Stimulated activated CD4-positive, alpha-beta T cell treated with anti-CD3 and anti-CD28 coated beads, TNF-alpha, amount 100 ng/mL, for 4 hours (primary cell): ENCODE measurements at regions not wholly inside any gene's neighbourhood (a gene's known extent, or its start where the extent isn't known, plus 50 kb on each side); places are given as distances from the start of the nearest gene placed in this dataset.
"Not testable (repeated sequence)": the region's sequence is repeated elsewhere in the genome, so short reads cannot be mapped to it uniquely, and the experiment has no call there.

Experiments used
- DNase-seq, 3 experiments: peaks; one replicate each; pipeline ENCODE4 v3.0.0-alpha.2; 2020; ENCODE audit warnings: low read depth in 3 of 3

DNA sequence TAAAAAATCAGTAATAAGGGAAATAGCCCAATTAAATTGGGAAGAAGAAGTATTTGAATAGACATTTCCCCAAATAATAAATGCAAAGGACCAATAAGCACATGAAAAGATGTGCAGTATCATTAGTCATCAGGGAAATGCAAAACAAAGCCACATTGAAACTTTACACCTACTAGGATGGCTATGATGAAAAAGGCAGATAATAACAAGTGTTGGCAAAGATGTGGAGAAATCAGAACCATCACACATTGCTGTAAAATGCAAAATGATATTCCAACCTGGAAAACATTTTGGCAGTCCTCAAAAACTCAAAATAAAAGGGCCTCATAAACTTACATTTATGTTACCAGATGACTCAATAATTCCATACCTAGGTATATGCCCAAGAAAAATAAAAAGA lies 131.1 kb upstream of the G2E3 start:
- DNase-seq = no peak

DNA sequence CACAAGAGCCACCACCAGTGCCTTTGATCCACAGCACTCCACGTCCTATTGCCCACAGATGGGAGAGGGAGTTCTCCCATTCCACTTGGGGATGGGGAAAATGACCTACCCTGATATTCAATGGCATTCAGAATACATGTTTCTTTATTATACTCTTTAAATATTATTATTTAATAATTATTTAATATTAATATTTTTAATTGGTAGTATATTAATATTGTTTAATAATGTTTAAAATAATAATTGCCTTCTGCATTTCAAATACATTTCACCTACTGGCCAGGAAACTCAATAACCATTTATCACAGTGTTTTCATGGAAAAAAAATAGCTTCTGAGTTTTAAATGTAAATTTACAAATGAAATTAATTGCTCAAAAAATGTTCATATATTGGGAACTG lies 127.4 kb upstream of the G2E3 start:
- DNase-seq = no peak

DNA sequence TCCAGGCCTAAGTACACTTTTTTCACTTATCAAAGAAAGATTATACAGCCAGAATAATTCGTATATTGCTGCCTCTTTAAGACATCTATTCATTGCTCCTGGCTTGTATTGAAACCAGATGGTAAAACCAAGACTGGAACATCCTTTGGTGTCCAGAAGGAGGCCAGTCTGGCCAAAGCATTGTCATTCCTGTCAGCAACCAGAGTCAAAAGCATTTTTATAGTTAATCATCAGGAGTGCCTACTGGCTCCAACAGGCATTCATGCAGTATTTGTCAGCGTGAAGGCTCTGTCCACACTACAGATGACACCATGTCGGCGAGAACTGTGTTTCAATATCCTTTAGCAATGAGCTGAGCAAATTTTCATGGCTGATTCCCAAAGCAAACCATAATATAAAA lies 118.0 kb upstream of the G2E3 start:
- no peak for DNase-seq

DNA sequence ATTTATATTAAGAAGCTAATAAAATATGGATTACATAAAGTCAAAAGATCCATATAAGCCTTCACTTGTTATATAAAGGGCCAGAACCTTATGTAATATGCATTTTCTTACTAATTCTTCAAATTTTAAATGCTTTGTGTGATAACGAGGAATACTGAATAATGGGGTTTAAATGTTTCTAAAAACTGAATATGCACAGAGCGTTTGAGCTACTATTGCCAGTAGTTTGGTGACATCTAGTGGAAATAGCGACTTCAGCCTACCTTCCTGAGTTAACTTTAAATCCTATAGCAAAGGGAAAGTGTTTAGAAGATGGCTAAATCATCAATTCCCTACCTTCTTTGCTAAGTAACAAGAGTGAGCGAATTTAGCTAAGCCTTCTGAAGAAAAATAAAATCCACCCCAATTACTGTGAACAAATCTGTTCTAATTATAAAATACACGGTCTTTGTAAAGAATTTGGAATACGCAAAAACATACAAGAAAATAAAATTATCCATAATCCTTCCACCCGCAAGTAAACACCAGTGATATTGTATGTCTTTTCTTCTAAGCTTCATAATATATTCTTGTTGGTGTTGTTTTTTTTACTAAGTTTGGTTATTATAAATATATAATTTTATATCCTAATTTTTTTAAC lies 115.5 kb upstream of the G2E3 start:
- DNase-seq = no peak

DNA sequence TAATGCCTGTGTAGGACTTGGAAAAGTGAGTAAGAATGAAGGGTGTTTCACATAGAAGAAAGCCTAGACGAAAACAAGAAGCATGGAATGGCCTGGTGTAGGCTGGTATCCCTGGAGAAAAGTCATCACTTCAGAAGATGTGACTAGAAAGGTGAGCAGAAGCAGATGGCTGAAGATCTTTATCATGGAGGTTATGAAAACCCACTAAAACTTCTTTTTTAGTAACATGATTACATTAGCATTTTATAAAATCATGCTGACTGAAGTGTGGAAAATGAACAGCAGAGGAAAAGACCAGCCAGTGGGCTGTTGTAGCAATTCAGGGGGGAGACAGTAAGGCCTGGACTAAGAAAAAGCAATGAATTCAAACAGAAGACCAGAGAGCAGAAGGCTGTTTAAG lies 114.5 kb upstream of the G2E3 start:
- DNase-seq = no peak

DNA sequence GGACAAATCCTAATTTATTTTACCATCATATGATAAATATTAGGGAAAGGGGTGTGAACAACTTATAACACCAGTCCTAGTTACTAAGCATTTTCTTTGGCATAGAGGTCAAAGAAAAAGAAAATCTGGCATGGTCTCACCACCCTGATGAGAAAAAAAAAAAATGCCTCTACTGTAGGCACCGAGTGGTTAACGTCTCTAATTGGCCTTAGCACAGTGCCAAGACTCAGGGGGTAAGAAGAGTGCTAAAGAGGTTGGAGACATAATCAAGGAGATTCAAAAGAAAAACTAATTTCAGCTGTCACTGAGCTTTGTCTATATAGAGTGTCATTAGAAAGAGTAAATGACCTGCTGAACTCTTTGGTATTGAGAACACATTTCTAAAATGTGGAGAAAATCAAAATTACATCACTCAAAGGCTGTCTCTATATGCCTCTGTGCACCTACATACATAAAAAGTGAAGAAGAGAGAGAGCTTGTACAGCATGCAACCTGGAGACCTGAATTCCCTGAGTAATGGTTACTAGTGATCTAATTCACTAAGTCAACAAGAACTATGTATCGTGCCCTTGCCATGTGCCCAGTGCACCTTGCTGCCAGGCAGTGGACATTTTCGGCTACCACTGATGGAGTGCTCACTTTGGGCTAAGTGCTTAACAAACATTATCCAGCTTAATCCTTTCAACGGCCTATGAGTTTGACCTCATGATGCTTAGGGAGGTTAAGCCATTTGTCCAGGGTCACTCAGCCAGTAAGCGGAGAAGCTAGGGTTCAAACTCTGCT lies 113.8 kb upstream of the G2E3 start:
- no peak for DNase-seq

DNA sequence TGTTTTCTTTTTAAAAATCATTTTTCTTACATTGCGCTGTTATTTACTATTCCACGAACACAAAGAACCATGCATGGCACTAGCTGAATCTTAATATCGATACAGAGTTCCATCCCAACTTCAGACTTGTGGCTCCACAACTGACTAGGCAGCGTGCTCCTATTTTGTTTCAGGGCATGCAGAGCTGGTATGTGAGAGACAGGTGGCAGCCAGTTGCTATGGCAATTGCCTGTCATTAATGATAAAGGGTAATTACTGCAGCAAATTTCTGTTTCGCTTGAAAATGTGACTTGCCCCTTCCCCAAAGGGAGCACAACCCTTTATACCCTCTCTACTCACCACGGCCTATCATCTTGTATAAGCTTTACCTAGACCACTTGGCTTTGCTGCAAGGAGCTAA lies 113.1 kb upstream of the G2E3 start:
- DNase-seq = no peak

DNA sequence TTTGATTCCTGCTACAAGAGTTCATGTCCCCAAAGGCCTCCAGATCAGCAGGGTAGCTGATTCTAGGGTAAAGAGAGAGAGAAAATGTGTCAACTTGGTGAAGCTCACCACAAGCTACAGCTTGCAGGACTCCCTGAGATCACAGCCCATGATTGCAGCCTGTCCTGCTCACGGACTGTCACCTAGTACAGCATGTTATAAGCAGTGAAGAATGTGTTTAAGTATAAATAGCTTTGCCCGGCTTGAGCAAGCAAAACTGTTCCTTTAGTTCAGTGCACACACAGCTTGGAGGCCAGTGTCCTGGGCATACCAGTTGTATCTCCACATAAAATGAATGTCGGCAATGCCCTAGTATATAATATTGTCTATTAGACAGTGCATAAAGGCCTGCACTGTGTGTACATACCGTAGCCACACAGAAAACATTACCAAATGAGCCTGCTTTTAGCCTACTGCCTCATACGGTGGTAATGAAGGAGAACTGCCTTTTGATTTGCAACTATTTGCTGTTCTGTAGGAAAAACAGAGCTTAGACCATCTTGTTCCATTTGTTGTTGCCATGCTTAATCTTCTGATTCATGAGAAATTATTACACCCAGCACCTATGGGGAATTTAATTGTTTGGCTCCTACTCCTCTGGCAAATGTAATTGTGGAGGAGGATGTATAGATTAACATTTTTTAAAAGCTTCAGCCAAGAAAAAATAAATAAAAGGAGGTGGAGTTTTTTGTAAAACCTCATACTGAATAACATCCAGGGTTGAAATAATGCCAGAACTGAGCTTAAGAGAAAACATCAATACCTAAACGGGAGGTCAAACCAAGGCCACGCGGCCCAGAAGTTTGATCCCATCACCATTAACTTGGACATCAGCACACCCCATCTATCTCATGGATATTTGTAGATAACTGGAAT lies 108.1 kb upstream of the G2E3 start:
- DNase-seq = no peak

DNA sequence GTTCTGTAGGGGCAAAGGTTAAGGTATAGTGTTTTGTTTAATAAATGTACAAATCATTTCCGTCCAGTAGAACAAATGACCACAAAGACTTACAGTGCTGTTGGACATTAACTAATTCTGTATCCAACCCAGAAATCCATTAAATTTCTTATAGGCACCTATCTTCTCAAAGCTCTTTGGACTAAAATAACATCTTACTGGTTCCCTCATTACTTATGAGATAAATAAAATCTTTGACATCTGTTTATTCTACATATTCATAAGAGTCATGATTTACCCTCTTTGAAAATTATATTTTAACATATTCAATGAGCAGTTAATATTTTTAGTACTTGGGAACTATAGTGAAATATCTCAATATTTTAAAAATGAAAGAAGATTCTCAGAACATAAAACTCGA lies 102.7 kb upstream of the G2E3 start:
- DNase-seq = no peak

DNA sequence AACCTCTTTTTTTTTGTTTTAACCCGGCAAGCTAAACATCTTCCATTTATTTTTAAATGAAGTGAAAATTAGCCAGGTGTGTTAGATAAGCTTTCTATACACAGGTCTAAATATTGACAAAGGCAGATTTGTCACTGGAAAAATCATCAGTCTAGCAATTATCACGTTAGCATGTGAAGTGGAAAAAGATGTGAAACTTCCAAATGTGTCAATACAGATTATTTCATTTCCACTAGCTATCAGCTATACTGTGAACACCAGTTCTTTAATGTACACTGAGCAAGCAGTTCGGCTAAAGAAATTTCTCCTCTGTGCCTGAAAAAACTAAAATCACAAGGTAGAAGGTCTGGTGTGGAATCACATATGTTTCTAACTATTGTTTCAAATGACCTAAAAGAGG lies 96.6 kb upstream of the G2E3 start:
- DNase-seq = no peak

DNA sequence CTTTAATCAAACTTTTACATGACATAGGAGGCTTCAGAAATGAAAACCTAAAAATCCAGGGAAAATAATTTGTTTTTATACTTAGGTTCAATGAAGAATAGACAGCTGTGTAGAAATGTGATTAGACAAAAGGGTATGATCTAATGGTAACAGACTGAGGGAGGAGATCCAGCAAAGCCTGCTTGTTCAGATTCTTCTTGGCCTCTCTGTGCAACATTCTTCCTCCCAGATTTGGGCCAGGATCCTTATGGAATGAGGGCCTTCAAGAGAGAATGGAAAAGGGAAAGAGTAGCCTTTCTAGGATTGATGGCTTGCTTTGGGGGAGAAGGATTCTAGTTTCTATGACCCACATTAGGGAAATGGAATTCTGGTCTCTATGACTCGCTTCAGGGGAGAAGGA lies 94.5 kb upstream of the G2E3 start:
- no peak for DNase-seq

DNA sequence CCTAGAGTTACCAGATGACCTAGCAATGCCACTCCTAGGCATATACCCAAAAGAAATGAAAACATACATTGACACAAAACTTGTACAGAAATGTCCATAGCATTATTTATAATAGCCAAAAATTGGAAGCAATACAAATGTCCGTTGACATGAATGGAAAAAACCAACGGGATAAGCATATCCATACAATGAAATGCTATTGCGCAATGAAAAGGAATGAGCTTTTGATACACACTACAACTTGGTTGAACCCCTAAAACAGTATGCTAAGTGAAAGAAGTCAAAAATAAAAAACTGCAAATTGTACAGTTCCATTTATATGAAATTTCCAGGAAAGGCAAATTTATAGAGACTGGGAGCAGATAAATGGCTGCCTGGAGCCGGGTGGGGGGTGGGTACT lies 90.6 kb upstream of the G2E3 start:
- DNase-seq = no peak

DNA sequence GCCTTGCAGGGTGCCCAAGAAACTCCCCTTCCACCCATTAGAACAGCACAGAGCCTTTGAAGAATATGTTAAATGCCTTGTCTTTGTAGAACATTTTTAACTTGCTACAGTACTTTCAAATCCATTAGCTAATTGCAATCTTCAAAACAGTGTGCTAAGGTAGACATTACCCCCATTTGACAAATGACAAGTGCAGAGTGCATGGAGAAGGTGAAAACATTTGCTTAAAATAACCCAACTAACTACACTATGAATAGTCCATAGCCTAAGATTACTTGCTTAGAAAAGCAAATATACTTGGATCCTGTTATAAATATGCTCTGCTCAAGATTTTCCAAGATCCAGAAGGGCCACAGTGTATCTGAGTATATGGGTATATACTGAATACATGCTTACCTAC lies 87.0 kb upstream of the G2E3 start:
- no peak for DNase-seq

DNA sequence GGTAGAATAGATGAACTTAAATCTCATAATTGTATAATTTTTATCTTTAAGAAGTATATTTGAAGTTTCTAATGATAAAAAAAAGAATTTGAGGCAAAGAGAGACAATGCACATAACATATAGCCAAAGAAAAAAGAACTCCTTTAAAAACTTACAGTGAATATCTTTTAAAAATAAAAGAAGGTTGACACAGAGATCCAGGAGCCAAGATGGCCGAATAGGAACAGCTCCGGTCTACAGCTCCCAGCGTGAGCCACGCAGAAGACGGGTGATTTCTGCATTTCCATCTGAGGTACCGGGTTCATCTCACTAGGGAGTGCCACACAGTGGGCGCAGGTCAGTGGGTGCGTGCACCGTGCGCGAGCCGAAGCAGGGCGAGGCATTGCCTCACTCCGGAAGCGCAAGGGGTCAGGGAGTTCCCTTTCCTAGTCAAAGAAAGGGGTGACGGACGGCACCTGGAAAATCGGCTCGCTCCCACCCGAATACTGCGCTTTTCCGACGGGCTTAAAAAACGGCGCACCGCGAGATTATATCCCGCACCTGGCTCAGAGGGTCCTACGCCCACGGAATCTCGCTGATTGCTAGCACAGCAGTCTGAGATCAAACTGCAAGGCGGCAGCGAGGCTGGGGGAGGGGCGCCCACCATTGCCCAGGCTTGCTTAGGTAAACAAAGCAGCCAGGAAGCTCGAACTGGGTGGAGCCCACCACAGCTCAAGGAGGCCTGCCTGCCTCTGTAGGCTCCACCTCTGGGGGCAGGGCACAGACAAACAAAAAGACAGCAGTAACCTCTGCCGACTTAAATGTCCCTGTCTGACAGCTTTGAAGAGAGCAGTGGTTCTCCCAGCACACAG lies 84.9 kb upstream of the G2E3 start:
- not testable (repeated sequence) for DNase-seq

DNA sequence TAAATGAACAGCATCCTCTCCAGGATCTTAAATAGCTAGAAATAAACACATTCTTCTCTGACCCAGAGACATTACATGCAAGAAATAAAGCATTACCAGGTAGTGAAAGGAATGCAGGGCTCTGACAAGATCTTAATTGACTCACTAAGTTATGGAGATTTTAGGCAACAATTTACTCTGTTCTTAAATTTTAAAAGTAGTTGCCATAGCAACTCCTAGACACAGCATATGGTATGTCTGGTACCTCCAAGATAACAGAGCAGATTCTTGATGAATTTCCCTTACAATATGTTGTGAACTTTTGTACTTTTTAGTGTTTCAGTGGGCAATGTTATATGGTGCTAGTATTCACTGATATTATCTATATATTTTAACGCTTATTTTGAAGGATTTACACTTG lies 76.7 kb upstream of the G2E3 start:
- no peak for DNase-seq

DNA sequence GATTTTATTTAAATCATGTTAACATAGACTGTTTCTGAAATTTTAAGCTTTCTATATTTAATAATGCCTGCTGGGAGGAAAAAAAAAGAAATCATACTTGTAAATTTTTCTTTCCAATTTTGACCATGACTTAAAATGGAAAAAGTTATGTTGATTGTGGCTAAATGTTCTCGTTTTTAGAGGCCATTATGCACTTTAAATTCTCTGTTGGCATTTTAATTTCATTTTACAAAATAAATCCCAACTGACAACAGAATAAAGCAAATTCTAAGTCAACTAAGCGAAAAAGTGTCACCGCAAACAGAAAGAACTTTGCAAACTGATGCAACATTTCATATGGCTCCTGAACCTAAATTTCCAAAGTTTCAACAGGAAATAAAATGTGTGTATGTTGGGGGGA lies 74.8 kb upstream of the G2E3 start:
- no peak for DNase-seq

DNA sequence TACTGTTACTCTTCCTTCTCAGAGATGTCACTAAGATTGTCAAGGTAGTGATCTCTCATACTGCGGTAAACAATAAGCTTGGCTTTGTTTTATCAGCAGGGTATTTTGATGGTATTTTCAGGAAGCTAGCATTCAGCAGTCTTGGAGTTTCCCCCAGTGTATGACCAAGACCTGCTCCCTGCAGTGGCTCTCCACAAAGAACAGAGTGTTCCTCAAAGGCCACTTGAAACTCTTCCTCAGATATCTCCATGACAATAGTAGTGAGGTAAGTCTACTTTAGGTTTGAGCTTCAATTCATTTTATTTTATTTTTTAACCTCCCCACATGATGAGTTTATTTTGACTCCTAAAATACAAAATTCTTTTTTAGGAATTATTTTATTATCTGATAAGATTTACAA lies 74.0 kb upstream of the G2E3 start:
- DNase-seq = no peak

DNA sequence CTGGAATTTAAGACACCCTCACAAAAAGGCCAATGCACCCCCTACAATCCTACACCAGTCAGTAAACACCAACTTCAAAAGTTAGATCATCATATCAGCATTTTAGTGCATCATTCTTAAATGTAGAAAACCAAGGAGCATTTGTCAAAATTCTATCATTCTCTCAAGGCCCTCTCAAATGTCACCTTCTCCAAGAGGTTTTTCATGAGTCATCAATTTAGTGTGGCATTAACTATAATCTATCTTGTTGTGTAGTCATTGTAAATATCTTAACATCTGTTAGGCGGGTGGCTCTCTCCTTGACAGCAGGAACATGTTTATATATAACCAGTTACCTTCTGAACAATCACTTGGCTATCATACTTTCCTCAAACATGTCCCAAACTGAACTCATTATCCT lies 62.1 kb upstream of the G2E3 start:
- DNase-seq = no peak

DNA sequence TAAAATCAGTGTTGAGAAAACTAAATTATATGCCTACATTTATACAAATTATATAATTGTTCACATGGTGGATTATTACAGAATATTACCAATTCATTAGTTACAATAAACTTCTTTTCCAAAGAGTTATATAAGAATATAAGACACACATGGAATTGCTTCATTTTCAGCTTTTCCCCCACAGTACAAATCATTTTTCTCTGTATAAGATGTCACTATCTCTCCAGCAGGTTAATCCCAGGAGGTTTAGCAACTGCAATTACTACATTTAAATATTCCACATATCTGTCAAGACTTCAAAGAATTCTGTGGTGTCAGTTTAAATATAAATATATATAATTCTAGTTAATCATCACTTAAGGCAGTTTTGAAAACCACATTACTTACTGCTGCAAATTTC lies 59.6 kb upstream of the G2E3 start:
- no peak for DNase-seq

DNA sequence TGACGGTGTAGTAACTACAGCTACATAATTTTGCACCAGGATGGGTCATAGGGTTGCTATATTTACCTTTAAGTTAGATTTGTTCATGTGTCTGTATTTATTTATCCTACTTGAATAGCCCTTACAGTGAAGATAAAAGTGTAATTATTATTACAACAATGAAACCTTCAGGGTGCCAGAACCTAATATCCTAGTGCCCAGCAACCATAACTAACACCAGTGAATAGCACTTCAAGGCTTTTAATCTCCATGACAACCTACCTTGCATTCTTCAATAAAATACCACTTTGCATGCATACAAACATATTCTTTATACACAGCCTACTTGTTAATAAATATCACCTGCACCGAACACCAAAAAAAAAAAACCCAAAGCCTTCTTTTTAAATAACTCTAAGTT lies 58.7 kb upstream of the G2E3 start:
- no peak for DNase-seq

DNA sequence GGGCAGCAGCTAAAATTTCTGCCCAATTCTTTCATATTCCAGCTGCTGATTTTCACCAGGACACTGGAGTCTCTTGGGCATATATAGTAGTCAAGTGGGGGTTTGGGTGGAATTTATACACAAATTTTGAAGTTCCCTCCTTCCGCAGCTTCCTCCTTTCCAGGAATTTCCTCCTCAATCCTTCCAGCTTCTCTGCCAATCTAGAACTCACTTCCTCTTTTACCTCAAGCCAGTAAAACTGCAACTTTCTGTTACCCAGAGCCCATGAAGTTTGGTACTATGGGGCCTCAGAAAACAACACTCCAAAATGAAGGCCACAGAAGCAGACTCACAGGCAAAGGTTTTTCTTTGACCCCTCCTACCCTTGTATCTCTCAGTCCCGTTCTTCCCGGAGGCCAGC lies 51.7 kb upstream of the G2E3 start:
- no peak for DNase-seq
